ENCODE measurements at regions not wholly inside any gene's neighbourhood (a gene's known extent, or its start where the extent isn't known, plus 50 kb on each side); places are given as distances from the start of the nearest gene placed in this dataset.

GRCh38 chr2:160735696-160736095, 242.1 kb upstream of the RBMS1 start:
- TF ChIP-seq CTCF (IDR thresholded peaks at IDR 0.05 in 8 of 11, conservative IDR thresholded peaks at IDR 0.05 in 3 of 11) (no peak), POLR2A (IDR thresholded peaks at IDR 0.05) (no peak), POLR2AphosphoS5 (IDR thresholded peaks at IDR 0.05) (no peak)
